IMR-90 (cell line): ENCODE measurements at regions not wholly inside any gene's neighbourhood (a gene's known extent, or its start where the extent isn't known, plus 50 kb on each side); places are given as distances from the start of the nearest gene placed in this dataset.

Source experiments
- ATAC-seq: fragments of 200-7000 bp; cut with Tn5 transposase; 2 replicates; pipeline ENCODE4 v1.9.1; 2020; ENCODE audit warnings: low read depth, mild to moderate bottlenecking, moderate library complexity
- BruUV-seq: library from RNA; stranded (reverse); fragments of 400-500 nt; replicated peaks from 2 replicates; lab custom pipeline; 2021; lab: Mats Ljungman, UMichigan
- CTCF ChIA-PET: fragments of 300-600 bp; formaldehyde crosslinking; extraction: SDS; loops from one replicate; lab custom pipeline; 2021; ENCODE audit warnings: antibody characterized with exemption; lab: Yijun Ruan, JAX
- POLR2A ChIA-PET: fragments of 300-600 bp; sonication (Branson Sonifier 250); formaldehyde crosslinking; loops from one replicate; lab custom pipeline; 2022; ENCODE audit warnings: antibody characterized with exemption; ENCODE audit not compliant: unreplicated experiment; lab: Charles Lee
- DNase-seq: peaks from one replicate; pipeline ENCODE4 v3.0.0; 2013
- H2AFZ ChIP-seq: replicated peaks from 2 replicates; pipeline ENCODE3; 2013; ENCODE audit warnings: low read length, mild to moderate bottlenecking; ENCODE audit not compliant: poor library complexity
- H2AK5ac ChIP-seq: 2 replicates; pipeline ENCODE4 v1.6.1; 2013; ENCODE audit warnings: low read depth, low read length, inconsistent platforms
- H2AK9ac ChIP-seq: replicated peaks from 2 replicates; pipeline ENCODE3; 2013; ENCODE audit warnings: mild to moderate bottlenecking, low read depth, low read length, moderate library complexity; ENCODE audit not compliant: poor library complexity
- H2BK120ac ChIP-seq: 2 replicates; pipeline ENCODE4 v1.6.1; 2013; ENCODE audit warnings: low read depth, low read length, inconsistent platforms
- H2BK15ac ChIP-seq: 3 replicates; pipeline ENCODE4 v1.6.1; 2013; ENCODE audit warnings: low read depth, low read length, inconsistent platforms
- H2BK20ac ChIP-seq: 2 replicates; pipeline ENCODE4 v1.6.1; 2013; ENCODE audit warnings: low read depth, mild to moderate bottlenecking, inconsistent platforms, low read length, moderate library complexity
- H2BK5ac ChIP-seq: 2 replicates; pipeline ENCODE4 v1.6.1; 2013; ENCODE audit warnings: mild to moderate bottlenecking, low read depth, low read length, inconsistent platforms; ENCODE audit not compliant: poor library complexity, severe bottlenecking
- H3K14ac ChIP-seq: replicated peaks from 2 replicates; pipeline ENCODE4 v1.6.1; 2013; ENCODE audit warnings: low read depth, low read length, inconsistent platforms
- H3K18ac ChIP-seq: 2 replicates; pipeline ENCODE4 v1.6.1; 2013; ENCODE audit warnings: low read depth, low read length, control low read depth
- H3K23ac ChIP-seq: 2 replicates; pipeline ENCODE4 v1.6.1; 2013; ENCODE audit warnings: low read depth, low read length, inconsistent platforms
- H3K27ac ChIP-seq: 2 replicates; pipeline ENCODE4 v1.5.1; 2013; ENCODE audit warnings: mild to moderate bottlenecking, control low read depth, low read length; ENCODE audit not compliant: insufficient read depth
- H3K27me3 ChIP-seq: 2 replicates; pipeline ENCODE4 v1.6.1; 2013; ENCODE audit warnings: low read length; ENCODE audit not compliant: control insufficient read depth, insufficient read depth
- H3K36me3 ChIP-seq: 2 replicates; pipeline ENCODE4 v1.6.1; 2013; ENCODE audit warnings: low read length, mixed read lengths; ENCODE audit not compliant: control insufficient read depth, insufficient read depth
- H3K4ac ChIP-seq: 2 replicates; pipeline ENCODE4 v1.6.1; 2013; ENCODE audit warnings: low read depth, low read length, inconsistent platforms
- H3K4me1 ChIP-seq: 2 replicates; pipeline ENCODE4 v1.6.1; 2013; ENCODE audit warnings: low read length, mixed read lengths; ENCODE audit not compliant: control insufficient read depth, insufficient read depth
- H3K4me2 ChIP-seq: 2 replicates; pipeline ENCODE4 v1.6.1; 2013; ENCODE audit warnings: low read depth, mild to moderate bottlenecking, control low read depth, low read length, moderate library complexity
- H3K4me3 ChIP-seq: 2 replicates; pipeline ENCODE4 v1.5.1; 2013; ENCODE audit warnings: low read depth, mild to moderate bottlenecking, control low read depth, low read length, moderate library complexity; ENCODE audit not compliant: insufficient read depth
- H3K56ac ChIP-seq: 2 replicates; pipeline ENCODE4 v1.6.1; 2013; ENCODE audit warnings: low read length, inconsistent platforms; ENCODE audit not compliant: insufficient read depth; ENCODE audit errors: extremely low read depth
- H3K79me1 ChIP-seq, 2 experiments: 2 replicates each; pipeline ENCODE4 v1.6.1; 2013; ENCODE audit warnings: low read length in 2 of 2, inconsistent platforms in 1 of 2, low read depth in 1 of 2
- H3K9ac ChIP-seq: 2 replicates; pipeline ENCODE4 v1.6.1; 2013; ENCODE audit warnings: low read depth, low read length, control low read depth
- H3K9me1 ChIP-seq: 2 replicates; pipeline ENCODE4 v1.6.1; 2013; ENCODE audit warnings: low read length, inconsistent platforms; ENCODE audit not compliant: insufficient read depth
- H3K9me3 ChIP-seq: 2 replicates; pipeline ENCODE4 v1.6.1; 2013; ENCODE audit warnings: low read length; ENCODE audit not compliant: control insufficient read depth, insufficient read depth
- H4K20me1 ChIP-seq: 2 replicates; pipeline ENCODE4 v1.6.1; 2013; ENCODE audit warnings: low read length, inconsistent platforms; ENCODE audit not compliant: insufficient read depth
- H4K5ac ChIP-seq: 2 replicates; pipeline ENCODE4 v1.6.1; 2013; ENCODE audit warnings: mild to moderate bottlenecking, low read depth, low read length, control low read depth
- H4K8ac ChIP-seq, 2 experiments: 2 replicates each; pipeline ENCODE4 v1.6.1; 2013; ENCODE audit warnings: low read depth in 2 of 2, low read length in 2 of 2, control low read depth in 1 of 2, inconsistent platforms in 1 of 2
- H4K91ac ChIP-seq: 2 replicates; pipeline ENCODE4 v1.6.1; 2013; ENCODE audit warnings: low read depth, low read length, inconsistent platforms; ENCODE audit not compliant: insufficient read depth
- BHLHE40 ChIP-seq: fragments of 150-350 bp; IDR thresholded peaks from 2 replicates; pipeline ENCODE4 v1.6.1; 2016; ENCODE audit warnings: mild to moderate bottlenecking, low read depth, low read length
- CEBPB ChIP-seq: IDR thresholded peaks from 2 replicates; pipeline ENCODE4 v1.6.1; 2012; ENCODE audit warnings: low read depth, low read length, improper control_type of control experiment
- FOS ChIP-seq: fragments of 150-350 bp; IDR thresholded peaks from 2 replicates; pipeline ENCODE4 v1.6.1; 2016; ENCODE audit warnings: low read depth, low read length
- MAFK ChIP-seq: IDR thresholded peaks from 2 replicates; pipeline ENCODE4 v1.6.1; 2012; ENCODE audit warnings: low read depth, low read length, improper control_type of control experiment
- MXI1 ChIP-seq: IDR thresholded peaks from 2 replicates; pipeline ENCODE4 v1.6.1; 2012; ENCODE audit warnings: low read depth, mild to moderate bottlenecking, low read length, moderate library complexity, borderline replicate concordance
- NFE2L2 ChIP-seq: fragments of 150-350 bp; IDR thresholded peaks from 2 replicates; pipeline ENCODE4 v1.6.1; 2016; ENCODE audit warnings: low read depth, mild to moderate bottlenecking, low read length
- POLR2A ChIP-seq: IDR thresholded peaks from 2 replicates; pipeline ENCODE4 v1.6.1; 2012; ENCODE audit warnings: mild to moderate bottlenecking, low read depth, low read length
- RCOR1 ChIP-seq: IDR thresholded peaks from 2 replicates; pipeline ENCODE4 v1.6.1; 2012; ENCODE audit warnings: mild to moderate bottlenecking, low read length, improper control_type of control experiment; ENCODE audit not compliant: insufficient replicate concordance
- RFX5 ChIP-seq: IDR thresholded peaks from 2 replicates; pipeline ENCODE4 v1.8.0; 2012; ENCODE audit warnings: low read depth, mild to moderate bottlenecking, low read length, moderate library complexity
- SMC3 ChIP-seq: fragments of 150-350 bp; IDR thresholded peaks from 2 replicates; pipeline ENCODE4 v1.6.1; 2016; ENCODE audit warnings: low read depth, mild to moderate bottlenecking, antibody characterized with exemption, low read length, moderate library complexity
- WGBS, 2 experiments: methylation state at CpG; one replicate each; pipeline versions ENCODE4 v1.1.5 to v1.1.7; 2013; ENCODE audit warnings: missing lambda C conversion rate in 2 of 2; ENCODE audit not compliant: insufficient read length in 1 of 2; ENCODE audit errors: extremely low coverage in 2 of 2; 5-methylcytosine and 5-hydroxymethylcytosine counted together
- dilution Hi-C: fragments of 300-500 bp; cut with HindIII; formaldehyde crosslinking; loops from one replicate; pipeline ENCODE4 v1.14.3; 2018; ENCODE audit warnings: low sequenced_read_pairs; ENCODE audit not compliant: unreplicated experiment
- in situ Hi-C: fragments of 300-500 bp; cut with MboI; formaldehyde crosslinking; loops from 3 replicates; pipeline ENCODE4 v1.14.3; 2019; ENCODE audit warnings: low sequenced_read_pairs, inconsistent platforms, mixed read lengths
- intact Hi-C: fragments of 100-400 bp; cut with micrococcal nuclease; formaldehyde crosslinking; loops from 2 replicates; pipeline ENCODE4 v1.10.0; 2022
- TF ChIP-seq, protein P1 (sequence below): conservative IDR thresholded peaks from 2 replicates; pipeline ENCODE4 v1.5.1; 2012; ENCODE audit warnings: mild to moderate bottlenecking, low read depth, low read length, improper control_type of control experiment
- TF ChIP-seq, protein P2 (sequence below): fragments of 150-350 bp; IDR thresholded peaks from 2 replicates; pipeline ENCODE4 v1.6.1; 2017; ENCODE audit warnings: mild to moderate bottlenecking, antibody characterized with exemption, low read length, low read depth

- H3K23ac ChIP-seq: no peak overlapping the region
- H2AFZ ChIP-seq: no peak overlapping the region
- TF ChIP-seq SMC3 (no peak), RFX5 (no peak), CEBPB (no peak), POLR2A (no peak), RCOR1 (no peak), FOS (no peak), NFE2L2 (no peak), BHLHE40 (no peak), MAFK (no peak), MXI1 (no peak)
- TF ChIP-seq, protein P1, sequence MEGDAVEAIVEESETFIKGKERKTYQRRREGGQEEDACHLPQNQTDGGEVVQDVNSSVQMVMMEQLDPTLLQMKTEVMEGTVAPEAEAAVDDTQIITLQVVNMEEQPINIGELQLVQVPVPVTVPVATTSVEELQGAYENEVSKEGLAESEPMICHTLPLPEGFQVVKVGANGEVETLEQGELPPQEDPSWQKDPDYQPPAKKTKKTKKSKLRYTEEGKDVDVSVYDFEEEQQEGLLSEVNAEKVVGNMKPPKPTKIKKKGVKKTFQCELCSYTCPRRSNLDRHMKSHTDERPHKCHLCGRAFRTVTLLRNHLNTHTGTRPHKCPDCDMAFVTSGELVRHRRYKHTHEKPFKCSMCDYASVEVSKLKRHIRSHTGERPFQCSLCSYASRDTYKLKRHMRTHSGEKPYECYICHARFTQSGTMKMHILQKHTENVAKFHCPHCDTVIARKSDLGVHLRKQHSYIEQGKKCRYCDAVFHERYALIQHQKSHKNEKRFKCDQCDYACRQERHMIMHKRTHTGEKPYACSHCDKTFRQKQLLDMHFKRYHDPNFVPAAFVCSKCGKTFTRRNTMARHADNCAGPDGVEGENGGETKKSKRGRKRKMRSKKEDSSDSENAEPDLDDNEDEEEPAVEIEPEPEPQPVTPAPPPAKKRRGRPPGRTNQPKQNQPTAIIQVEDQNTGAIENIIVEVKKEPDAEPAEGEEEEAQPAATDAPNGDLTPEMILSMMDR: no peak
- TF ChIP-seq, protein P2, sequence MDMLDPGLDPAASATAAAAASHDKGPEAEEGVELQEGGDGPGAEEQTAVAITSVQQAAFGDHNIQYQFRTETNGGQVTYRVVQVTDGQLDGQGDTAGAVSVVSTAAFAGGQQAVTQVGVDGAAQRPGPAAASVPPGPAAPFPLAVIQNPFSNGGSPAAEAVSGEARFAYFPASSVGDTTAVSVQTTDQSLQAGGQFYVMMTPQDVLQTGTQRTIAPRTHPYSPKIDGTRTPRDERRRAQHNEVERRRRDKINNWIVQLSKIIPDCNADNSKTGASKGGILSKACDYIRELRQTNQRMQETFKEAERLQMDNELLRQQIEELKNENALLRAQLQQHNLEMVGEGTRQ: no peak
- H4K20me1 ChIP-seq: no peaks in the 10 kb centered on the region
- H2AK9ac ChIP-seq: no peak overlapping the region
- H3K4me1 ChIP-seq: peaks cover 2% of the 10 kb centered on the region; the same call in 1 of the 2 replicates
- WGBS, 2 experiments: 40% methylated on average over 1 of the region's 5 CpGs; no CpG with 5 or more reads in 1 of the 2 experiments
- H4K8ac ChIP-seq: no peak overlapping the region
- CTCF ChIA-PET: no interaction called here
- no peak overlapping the region for H2BK5ac ChIP-seq
- no peak overlapping the region for H3K4ac ChIP-seq
- no peak overlapping the region for H2BK20ac ChIP-seq
- no peak overlapping the region for H4K91ac ChIP-seq
- H3K14ac ChIP-seq: no peak overlapping the region
- H3K4me2 ChIP-seq: no peak overlapping the region
- H3K27me3 ChIP-seq: peaks cover 2% of the 10 kb centered on the region; the same call in 1 of the 2 replicates
- no TSS peak for BruUV-seq
- H3K79me1 ChIP-seq: no peaks in the 10 kb centered on the region
- H2BK120ac ChIP-seq: no peak overlapping the region
- H3K27ac ChIP-seq: no peak overlapping the region
- no peak overlapping the region for H2BK15ac ChIP-seq
- dilution Hi-C loops: no loop called here
- no peaks in the 10 kb centered on the region for H3K9me3 ChIP-seq
- in situ Hi-C loops: no loop called here
- POLR2A ChIA-PET: no interaction called here
- ATAC-seq (no peak), DNase-seq (no peak)
- no peak overlapping the region for H3K56ac ChIP-seq
- H3K9me1 ChIP-seq: no peaks in the 10 kb centered on the region
- no peak overlapping the region for H4K5ac ChIP-seq
- no peak overlapping the region for H3K4me3 ChIP-seq
- no peaks in the 10 kb centered on the region for H3K36me3 ChIP-seq
- no peak overlapping the region for H3K9ac ChIP-seq
- no peak overlapping the region for H3K18ac ChIP-seq
- no peak overlapping the region for H2AK5ac ChIP-seq
- intact Hi-C loops: no loop called here
These were observed 148.6 kb downstream of the MIS18A start for GRCh38 chr21:32130031-32130891.
